ENCODE measurements at regions not wholly inside any gene's neighbourhood (a gene's known extent, or its start where the extent isn't known, plus 50 kb on each side); places are given as distances from the start of the nearest gene placed in this dataset.

- Mint-ChIP-seq H3K9me3 (no peaks in the 10 kb centered on the region), H3K4me1 (ENCODE audit: low read depth) (0 out of 2 replicates have a peak, but pooled peaks cover 6% of the 10 kb centered on the region), H3K27ac (no peak overlapping the region), H3K27me3 (ENCODE audit: insufficient read depth) (peaks cover 1% of the 10 kb centered on the region; the same call in 1 of the 2 replicates), H3K36me3 (ENCODE audit: low read depth) (no peaks in the 10 kb centered on the region), H3K4me3 (no peak overlapping the region)
- no peak for DNase-seq
- TF ChIP-seq CTCF (IDR thresholded peaks at IDR 0.05), result no peak
These were observed 59.0 kb upstream of the HIF1A start for GRCh38 chr14:61636291-61636690.

- TF ChIP-seq CTCF (IDR thresholded peaks at IDR 0.05), result no peak
- Mint-ChIP-seq H3K27me3 (ENCODE audit: insufficient read depth) (peaks cover 1% of the 10 kb centered on the region; the same call in 1 of the 2 replicates), H3K4me1 (ENCODE audit: low read depth) (peaks cover 9% of the 10 kb centered on the region), H3K27ac (no peak overlapping the region), H3K36me3 (ENCODE audit: low read depth) (no peaks in the 10 kb centered on the region), H3K9me3 (no peaks in the 10 kb centered on the region), H3K4me3 (no peak overlapping the region)
- no peak for DNase-seq
These were observed 58.5 kb upstream of the HIF1A start for GRCh38 chr14:61636779-61637178.

- no peaks in the 10 kb centered on the region for H3K9me3 Mint-ChIP-seq
- DNase-seq, result no peak
- H3K36me3 Mint-ChIP-seq (ENCODE audit: low read depth), result no peaks in the 10 kb centered on the region
- no peak overlapping the region for H3K4me3 Mint-ChIP-seq
- H3K27ac Mint-ChIP-seq, result no peak overlapping the region
- peaks cover 1% of the 10 kb centered on the region; the same call in 1 of the 2 replicates for H3K27me3 Mint-ChIP-seq (ENCODE audit: insufficient read depth)
- no peak for TF ChIP-seq CTCF (IDR thresholded peaks at IDR 0.05)
- peaks cover 29% of the 10 kb centered on the region for H3K4me1 Mint-ChIP-seq (ENCODE audit: low read depth)
These were observed 56.5 kb upstream of the HIF1A start for GRCh38 chr14:61638595-61639387.

GRCh38 chr14:61640158-61641136 lies 54.9 kb upstream of the HIF1A start:
- H3K4me3 Mint-ChIP-seq, result no peak overlapping the region
- H3K27me3 Mint-ChIP-seq (ENCODE audit: insufficient read depth), result peaks cover 1% of the 10 kb centered on the region; the same call in 1 of the 2 replicates
- no peak overlapping the region for H3K27ac Mint-ChIP-seq
- H3K36me3 Mint-ChIP-seq (ENCODE audit: low read depth), result no peaks in the 10 kb centered on the region
- H3K9me3 Mint-ChIP-seq, result no peaks in the 10 kb centered on the region
- TF ChIP-seq CTCF (IDR thresholded peaks at IDR 0.05), result no peak
- no peak for DNase-seq
- peaks cover 39% of the 10 kb centered on the region for H3K4me1 Mint-ChIP-seq (ENCODE audit: low read depth)

- Mint-ChIP-seq H3K4me1 (ENCODE audit: low read depth) (peaks cover 33% of the 10 kb centered on the region), H3K9me3 (no peaks in the 10 kb centered on the region), H3K4me3 (peak overlapping the region; percentile 22; the same call in 1 of the 2 replicates), H3K36me3 (ENCODE audit: low read depth) (no peaks in the 10 kb centered on the region), H3K27ac (peak overlapping the region; percentile 64), H3K27me3 (ENCODE audit: insufficient read depth) (no peaks in the 10 kb centered on the region)
- TF ChIP-seq CTCF (IDR thresholded peaks at IDR 0.05), result no peak
- peak; percentile 62 for DNase-seq
These were observed 53.2 kb upstream of the HIF1A start for GRCh38 chr14:61641914-61642613.

Measured in HFFc6 (cell line).